ENCODE measurements at regions not wholly inside any gene's neighbourhood (a gene's known extent, or its start where the extent isn't known, plus 50 kb on each side); places are given as distances from the start of the nearest gene placed in this dataset.
A peak's percentile ranks its signal among the peaks of the same experiment; 100 is the strongest.

DNA sequence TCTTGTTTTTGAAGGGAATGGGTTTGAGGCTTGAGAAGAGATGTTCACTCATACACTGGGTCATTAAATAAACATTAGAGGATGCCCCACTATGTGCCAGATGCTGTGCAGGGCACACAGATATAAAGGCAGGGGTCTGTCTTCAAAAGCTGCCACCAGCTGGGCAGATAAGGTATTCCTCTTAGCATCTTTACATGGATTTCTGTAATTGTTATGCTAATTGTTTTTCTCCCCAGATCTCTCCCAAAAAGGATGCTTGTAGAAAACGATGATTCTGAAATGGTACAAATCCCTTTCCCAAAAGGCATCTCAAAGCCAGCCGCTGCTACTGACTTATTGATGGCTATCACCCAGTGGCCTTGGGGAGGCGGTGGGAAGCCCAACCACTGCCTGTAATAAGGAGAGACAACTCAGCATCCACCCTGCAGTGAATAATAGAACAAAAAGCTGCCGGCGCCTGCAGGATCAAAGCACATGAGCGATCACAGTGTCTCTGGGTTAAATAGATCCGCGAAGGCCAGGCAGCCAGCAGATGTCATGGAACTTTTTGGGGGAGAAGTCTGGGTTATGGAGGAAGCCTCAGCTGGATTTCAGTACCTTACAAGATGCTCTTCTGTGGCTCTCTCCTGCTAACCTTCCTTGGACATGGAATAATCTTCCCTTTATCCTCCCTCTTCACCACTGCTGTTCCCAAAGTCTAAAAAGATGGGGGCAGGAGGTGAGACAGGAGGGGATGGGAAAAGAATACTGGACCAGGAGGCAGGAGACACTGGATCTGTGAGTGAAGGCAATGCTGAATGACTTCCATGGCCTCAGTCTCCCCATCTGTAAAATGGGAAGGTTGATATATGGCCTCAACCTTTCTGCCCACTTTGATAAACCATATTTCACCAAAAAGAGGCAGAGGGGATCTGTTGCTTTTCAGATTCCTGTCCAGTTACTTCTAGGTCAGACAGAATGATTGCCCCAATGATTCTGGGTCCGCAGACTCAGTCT lies 54.8 kb upstream of the CD34 start:
- Histone ChIP-seq H3K36me3 (ENCODE audit: control insufficient read depth, insufficient read depth, low read length) (no peaks in the 10 kb centered on the region), H3K27me3 (ENCODE audit: control insufficient read depth, insufficient read depth, low read length) (no peaks in the 10 kb centered on the region), H3K4me3 (ENCODE audit: low read length) (no peak overlapping the region), H3K4me1 (ENCODE audit: control insufficient read depth, insufficient read depth, low read length) (peaks cover 13% of the 10 kb centered on the region), H3K27ac (ENCODE audit: low read length) (no peak overlapping the region), H3K9me3 (ENCODE audit: control insufficient read depth, insufficient read depth, low read length) (no peaks in the 10 kb centered on the region)
- WGBS (ENCODE audit: insufficient coverage), result 89% methylated on average over 9 of the region's 9 CpGs
- ATAC-seq, result no peak
- TF ChIP-seq CTCF (IDR thresholded peaks at IDR 0.05), result no peak
- no peak for DNase-seq
- Mint-ChIP-seq H3K36me3 (no peaks in the 10 kb centered on the region), H3K27ac (no peak overlapping the region), H3K9me3 (no peaks in the 10 kb centered on the region), H3K4me3 (no peak overlapping the region), H3K27me3 (ENCODE audit: low read depth in 2 of 2) (peaks cover 14 to 27% of the 10 kb centered on the region in 2 donors), H3K4me1 (peaks cover 12 to 17% of the 10 kb centered on the region in 2 donors)
- intact Hi-C loops (cut with micrococcal nuclease), result loop anchor here (10.0 kb wide), 1 partner anchor 171 kb away; no protein-coding TSS in a partner anchor

GRCh38 chr1:207964195-207964966 lies 53.5 kb upstream of the CD34 start:
- peak overlapping the region in 1 of 2 donors; percentile 37 for H3K27ac Mint-ChIP-seq
- H3K27me3 Mint-ChIP-seq (ENCODE audit: low read depth in 2 of 2), result peaks cover 24 to 32% of the 10 kb centered on the region in 2 donors

GRCh38 chr1:207963427-207964194 lies 52.7 kb upstream of the CD34 start:
- H3K27me3 Mint-ChIP-seq (ENCODE audit: low read depth in 2 of 2), result peaks cover 25 to 37% of the 10 kb centered on the region in 2 donors
- peak; percentile 95 to 96 (median 95) for ATAC-seq
- peak overlapping the region; percentile 84 for H3K27ac ChIP-seq (ENCODE audit: low read length)

More at GRCh38 chr1:207964195-207964966, 53.5 kb upstream of the CD34 start:
- no peak for ATAC-seq
- 85% methylated on average over 24 of the region's 25 CpGs for WGBS (ENCODE audit: insufficient coverage)
- H3K4me3 Mint-ChIP-seq, result peak overlapping the region; percentile 67
- no peaks in the 10 kb centered on the region for H3K9me3 ChIP-seq (ENCODE audit: control insufficient read depth, insufficient read depth, low read length)
- no peaks in the 10 kb centered on the region for H3K36me3 Mint-ChIP-seq
- H3K36me3 ChIP-seq (ENCODE audit: control insufficient read depth, insufficient read depth, low read length), result no peaks in the 10 kb centered on the region
- DNase-seq, result no peak
- H3K4me1 Mint-ChIP-seq, result peaks cover 12 to 17% of the 10 kb centered on the region in 2 donors
- TF ChIP-seq CTCF (IDR thresholded peaks at IDR 0.05), result no peak
- peaks cover 5% of the 10 kb centered on the region for H3K27me3 ChIP-seq (ENCODE audit: control insufficient read depth, insufficient read depth, low read length)
- H3K4me1 ChIP-seq (ENCODE audit: control insufficient read depth, insufficient read depth, low read length), result peaks cover 16% of the 10 kb centered on the region
- no peaks in the 10 kb centered on the region for H3K9me3 Mint-ChIP-seq
- H3K4me3 ChIP-seq (ENCODE audit: low read length), result no peak overlapping the region
- no peak overlapping the region for H3K27ac ChIP-seq (ENCODE audit: low read length)
- intact Hi-C loops (cut with micrococcal nuclease), result loop anchor here (10.0 kb wide), 1 partner anchor 170 kb away; no protein-coding TSS in a partner anchor

More at GRCh38 chr1:207963427-207964194, 52.7 kb upstream of the CD34 start:
- Histone ChIP-seq H3K36me3 (ENCODE audit: control insufficient read depth, insufficient read depth, low read length) (no peaks in the 10 kb centered on the region), H3K9me3 (ENCODE audit: control insufficient read depth, insufficient read depth, low read length) (no peaks in the 10 kb centered on the region), H3K27me3 (ENCODE audit: control insufficient read depth, insufficient read depth, low read length) (peaks cover 9% of the 10 kb centered on the region), H3K4me3 (ENCODE audit: low read length) (peak overlapping the region; percentile 85), H3K4me1 (ENCODE audit: control insufficient read depth, insufficient read depth, low read length) (peaks cover 21% of the 10 kb centered on the region)
- Mint-ChIP-seq H3K27ac (peak overlapping the region; percentile 45 to 87), H3K9me3 (no peaks in the 10 kb centered on the region), H3K4me1 (peaks cover 12 to 17% of the 10 kb centered on the region in 2 donors), H3K4me3 (peak overlapping the region; percentile 80), H3K36me3 (no peaks in the 10 kb centered on the region)
- DNase-seq, result peak; percentile 90 to 92
- WGBS (ENCODE audit: insufficient coverage), result 3% methylated on average over 56 of the region's 59 CpGs
- peak; percentile 99 for TF ChIP-seq CTCF (IDR thresholded peaks at IDR 0.05)
- intact Hi-C loops (cut with micrococcal nuclease), result loop anchor here (1.0 to 10.0 kb wide), 3 partner anchors 79 to 169 kb away; no protein-coding TSS in a partner anchor

Data from natural killer cell (primary cell).